Ectodermal cell (in vitro differentiated cells): ENCODE measurements at regions not wholly inside any gene's neighbourhood (a gene's known extent, or its start where the extent isn't known, plus 50 kb on each side); places are given as distances from the start of the nearest gene placed in this dataset.

Experiments
- H3K27ac ChIP-seq: 2 replicates; pipeline ENCODE4 v1.7.0; 2013; ENCODE audit warnings: mild to moderate bottlenecking, low read depth, low read length; ENCODE audit not compliant: insufficient read depth, poor library complexity, severe bottlenecking
- H3K27me3 ChIP-seq: 2 replicates; pipeline ENCODE4 v1.7.0; 2013; ENCODE audit warnings: mild to moderate bottlenecking, low read length; ENCODE audit not compliant: insufficient read depth, control insufficient read depth, poor library complexity, severe bottlenecking
- H3K36me3 ChIP-seq: one replicate; pipeline ENCODE4 v1.7.0; 2013; ENCODE audit warnings: low read length; ENCODE audit not compliant: control insufficient read depth, insufficient read depth
- H3K4me1 ChIP-seq: one replicate; pipeline ENCODE4 v1.7.0; 2013; ENCODE audit warnings: low read length; ENCODE audit not compliant: control insufficient read depth, insufficient read depth
- H3K4me3 ChIP-seq: 2 replicates; pipeline ENCODE4 v1.7.0; 2013; ENCODE audit warnings: low read depth, low read length, control low read depth; ENCODE audit not compliant: insufficient read depth
- H3K9me3 ChIP-seq: 2 replicates; pipeline ENCODE4 v1.7.0; 2013; ENCODE audit warnings: mild to moderate bottlenecking, low read length, moderate library complexity; ENCODE audit not compliant: control insufficient read depth
- WGBS, 2 experiments: methylation state at CpG; one replicate each; pipeline ENCODE4 v1.1.7; 2013; ENCODE audit warnings: missing lambda C conversion rate in 2 of 2; 5-methylcytosine and 5-hydroxymethylcytosine counted together

DNA sequence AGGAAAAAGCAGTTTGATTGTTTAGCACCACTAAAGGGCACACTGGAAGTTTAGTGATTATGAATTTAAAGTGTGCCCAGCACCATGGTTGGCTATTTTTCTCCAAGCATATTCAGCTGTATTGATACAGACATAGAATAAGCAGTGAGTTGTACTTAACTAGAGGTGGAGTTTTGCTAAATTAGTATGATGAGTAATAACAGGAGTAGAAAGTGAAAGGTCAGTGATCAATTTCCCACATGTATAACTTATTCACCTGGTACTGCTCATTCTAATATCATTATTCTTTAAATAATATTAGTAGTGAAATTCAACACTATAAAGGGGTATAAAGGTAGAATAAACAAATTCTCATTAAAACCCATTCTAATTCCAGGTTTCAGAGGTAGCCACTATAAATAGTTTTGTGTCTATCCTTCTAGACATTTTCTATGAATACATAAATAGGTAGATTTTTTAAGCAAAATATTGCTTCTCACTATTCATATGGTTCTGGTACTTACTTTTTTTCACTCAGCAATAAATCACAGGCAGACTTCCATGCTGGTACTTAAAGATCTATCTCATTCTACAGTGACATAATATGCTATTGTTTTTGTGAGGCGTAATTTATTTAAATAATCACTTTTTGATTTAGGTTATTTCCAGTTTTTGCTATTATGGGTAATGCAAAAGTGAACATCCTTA, 732.9 kb downstream of the VGLL3 start:
- H3K9me3 ChIP-seq, result no peaks in the 10 kb centered on the region
- no peak overlapping the region for H3K4me3 ChIP-seq
- H3K36me3 ChIP-seq, result no peaks in the 10 kb centered on the region
- no peak overlapping the region for H3K27ac ChIP-seq
- no CpG with 5 or more reads among the region's 1 CpG for WGBS, 2 experiments
- no peaks in the 10 kb centered on the region for H3K27me3 ChIP-seq
- H3K4me1 ChIP-seq, result no peaks in the 10 kb centered on the region

DNA sequence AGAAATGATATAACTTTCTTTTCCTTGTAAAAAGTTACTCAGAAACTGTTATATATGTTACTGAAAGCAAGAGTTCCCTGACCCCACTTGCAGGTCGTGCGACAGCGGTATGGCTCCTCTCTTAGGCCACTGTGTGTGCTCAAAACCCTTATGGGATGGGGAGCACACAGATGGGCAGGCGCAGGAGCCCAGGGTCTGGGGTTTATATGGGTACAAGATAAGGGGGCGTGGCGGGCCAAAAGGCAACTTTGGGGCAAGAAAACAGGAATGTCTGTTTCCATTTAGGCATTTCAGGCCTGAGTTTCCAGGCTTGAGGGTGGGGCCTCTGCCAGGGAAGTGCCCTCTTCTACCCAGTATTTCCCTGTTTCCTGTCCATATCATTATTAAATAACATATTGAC, 736.5 kb downstream of the VGLL3 start:
- no peaks in the 10 kb centered on the region for H3K9me3 ChIP-seq
- H3K27me3 ChIP-seq, result no peaks in the 10 kb centered on the region
- no peaks in the 10 kb centered on the region for H3K4me1 ChIP-seq
- WGBS, 2 experiments, result 95 to 96% methylated on average over 6 of the region's 6 CpGs
- H3K4me3 ChIP-seq, result no peak overlapping the region
- H3K36me3 ChIP-seq, result no peaks in the 10 kb centered on the region
- no peak overlapping the region for H3K27ac ChIP-seq

DNA sequence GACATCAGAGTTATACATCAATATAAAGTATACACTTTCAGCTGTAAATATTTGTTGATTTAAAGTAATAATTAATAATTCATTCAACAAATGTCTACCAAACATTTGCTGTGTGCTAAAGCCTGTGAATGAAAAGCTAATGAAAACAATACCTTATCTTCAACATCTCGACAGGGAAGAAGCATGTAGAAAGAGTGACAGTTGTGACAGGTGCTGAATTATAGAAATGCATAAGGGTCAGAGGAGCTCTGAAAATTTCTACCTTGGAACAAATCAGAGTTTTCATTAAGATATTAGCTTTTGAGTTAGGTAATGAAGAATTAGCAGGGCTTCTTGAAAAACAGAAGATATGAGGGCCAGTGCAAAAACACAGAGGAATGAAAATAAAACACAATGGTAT, 739.2 kb downstream of the VGLL3 start:
- H3K4me1 ChIP-seq, result no peaks in the 10 kb centered on the region
- no peaks in the 10 kb centered on the region for H3K27me3 ChIP-seq
- H3K36me3 ChIP-seq, result no peaks in the 10 kb centered on the region
- 87 to 100% methylated on average over 1 of the region's 1 CpG for WGBS, 2 experiments
- H3K27ac ChIP-seq, result no peak overlapping the region
- no peak overlapping the region for H3K4me3 ChIP-seq
- H3K9me3 ChIP-seq, result no peaks in the 10 kb centered on the region

DNA sequence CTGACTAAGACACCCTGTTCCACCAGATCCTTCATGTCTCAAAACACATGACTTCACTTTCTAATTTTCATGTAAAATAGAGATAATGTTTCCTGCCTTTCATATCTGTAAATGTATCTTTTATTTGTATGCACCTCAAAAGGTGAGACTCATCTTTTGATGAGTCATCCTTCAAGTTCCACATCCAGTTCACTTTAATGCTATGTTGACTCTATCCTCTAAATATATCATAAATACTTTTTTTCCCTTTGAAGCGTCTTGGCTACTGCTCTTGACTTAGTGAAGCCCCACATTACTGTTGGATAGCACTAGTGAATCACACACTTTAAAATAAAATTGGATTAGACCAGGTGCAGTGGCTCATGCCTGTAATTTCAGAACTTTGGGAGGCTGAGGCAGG, 741.1 kb downstream of the VGLL3 start:
- H3K4me1 ChIP-seq, result no peaks in the 10 kb centered on the region
- no peak overlapping the region for H3K27ac ChIP-seq
- H3K36me3 ChIP-seq, result no peaks in the 10 kb centered on the region
- no peak overlapping the region for H3K4me3 ChIP-seq
- 93 to 100% methylated on average over 1 of the region's 1 CpG for WGBS, 2 experiments
- no peaks in the 10 kb centered on the region for H3K9me3 ChIP-seq
- no peaks in the 10 kb centered on the region for H3K27me3 ChIP-seq

DNA sequence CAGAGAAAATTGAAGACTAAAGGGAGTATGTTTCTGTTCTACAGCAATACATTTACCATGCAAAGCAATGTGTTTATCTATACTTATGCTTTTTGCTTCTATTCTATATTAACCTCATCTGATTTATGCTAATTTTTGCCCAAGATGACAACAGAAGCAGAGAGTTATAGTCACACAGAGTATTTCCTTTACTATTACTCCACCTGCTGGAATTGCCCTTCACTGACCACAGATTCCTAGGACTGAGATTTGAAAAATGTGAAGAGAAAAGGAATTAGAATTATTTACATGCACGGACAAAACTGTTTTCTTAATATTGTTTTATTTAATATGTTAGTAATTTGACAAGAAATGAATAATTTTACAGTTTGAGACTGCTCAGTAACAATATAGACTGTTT, 745.6 kb downstream of the VGLL3 start:
- no CpG with 5 or more reads among the region's 1 CpG for WGBS, 2 experiments
- H3K27ac ChIP-seq, result no peak overlapping the region
- no peak overlapping the region for H3K4me3 ChIP-seq
- H3K9me3 ChIP-seq, result no peaks in the 10 kb centered on the region
- no peaks in the 10 kb centered on the region for H3K27me3 ChIP-seq
- no peaks in the 10 kb centered on the region for H3K4me1 ChIP-seq
- no peaks in the 10 kb centered on the region for H3K36me3 ChIP-seq

DNA sequence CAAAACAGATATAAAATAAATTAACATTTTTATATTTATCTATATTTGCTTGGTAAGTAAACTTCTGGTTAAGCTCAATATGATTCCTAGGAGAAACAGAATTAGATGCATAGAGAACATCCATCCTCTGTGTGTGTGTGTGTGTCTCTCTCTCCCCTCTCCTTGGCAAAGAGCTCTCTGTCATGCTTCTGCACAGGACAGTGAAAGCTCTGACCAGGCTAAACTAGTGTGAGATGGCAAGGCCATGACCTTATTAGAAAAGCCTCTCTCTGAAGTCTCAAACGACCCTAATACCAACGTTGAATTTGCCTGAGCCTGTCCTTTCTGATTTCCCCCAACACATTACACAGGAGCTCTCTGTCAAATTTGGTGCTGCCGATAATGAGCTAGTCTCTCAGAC, 746.0 kb downstream of the VGLL3 start:
- Histone ChIP-seq H3K9me3 (no peaks in the 10 kb centered on the region), H3K36me3 (no peaks in the 10 kb centered on the region), H3K27me3 (no peaks in the 10 kb centered on the region), H3K4me1 (no peaks in the 10 kb centered on the region), H3K4me3 (no peak overlapping the region), H3K27ac (peak overlapping the region; percentile 19)
- WGBS, 2 experiments, result 51 to 56% methylated on average over 3 of the region's 3 CpGs

DNA sequence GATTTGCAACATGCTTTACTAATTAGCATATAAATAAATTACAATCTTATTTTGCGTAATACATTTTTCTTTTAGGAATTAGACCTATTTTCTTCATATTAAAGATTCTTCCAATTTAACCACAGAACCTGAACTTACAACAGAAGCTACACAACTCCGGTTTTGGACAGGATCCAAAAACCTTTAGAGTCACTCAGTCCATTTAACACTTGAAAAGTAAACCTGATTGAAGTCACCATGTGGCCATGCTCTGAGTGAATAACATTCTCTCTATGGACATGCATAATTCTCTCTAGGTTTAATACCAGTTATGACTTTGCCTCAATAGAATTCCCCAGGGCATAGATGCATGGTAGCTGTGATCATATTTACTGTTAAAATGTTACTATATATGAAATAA, 751.0 kb downstream of the VGLL3 start:
- H3K4me1 ChIP-seq, result no peaks in the 10 kb centered on the region
- H3K36me3 ChIP-seq, result no peaks in the 10 kb centered on the region
- no peaks in the 10 kb centered on the region for H3K9me3 ChIP-seq
- H3K27ac ChIP-seq, result no peak overlapping the region
- no peak overlapping the region for H3K4me3 ChIP-seq
- 85 to 86% methylated on average over 2 of the region's 2 CpGs for WGBS, 2 experiments
- H3K27me3 ChIP-seq, result no peaks in the 10 kb centered on the region

DNA sequence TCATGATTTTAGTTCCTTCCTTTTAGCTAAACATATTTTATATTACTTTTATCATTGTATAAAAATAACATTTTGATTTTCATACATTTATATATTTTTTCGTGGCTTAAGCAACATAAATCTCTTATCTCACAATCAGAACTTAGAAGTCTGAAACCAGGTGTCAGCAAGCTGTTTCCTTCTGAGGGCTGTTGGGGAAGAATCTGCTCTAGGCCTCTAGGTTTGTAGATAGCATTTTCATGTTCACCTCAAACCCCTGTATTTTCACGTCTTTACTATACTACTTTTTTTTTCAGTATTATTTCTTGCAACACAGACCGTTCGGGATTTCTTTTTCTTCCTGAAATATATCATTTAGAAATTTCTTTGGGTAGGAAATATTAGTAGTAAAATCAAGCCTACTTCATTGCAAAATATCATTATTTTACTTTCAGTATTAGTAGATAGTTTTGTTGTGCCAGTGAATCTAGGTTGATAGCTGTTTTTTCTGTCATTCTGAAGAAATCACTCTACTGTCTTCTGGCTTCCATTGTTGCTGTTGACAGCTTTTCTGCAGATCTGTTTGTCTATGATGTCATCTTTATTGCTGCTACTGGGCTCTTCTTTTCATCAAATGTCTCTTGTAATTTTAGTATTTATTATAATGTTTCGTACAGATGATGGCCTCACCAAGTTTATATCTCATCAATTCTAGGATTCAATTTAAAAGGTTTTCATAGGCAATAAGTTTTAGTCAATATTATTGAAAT, 756.3 kb downstream of the VGLL3 start:
- Histone ChIP-seq H3K27ac (no peak overlapping the region), H3K27me3 (no peaks in the 10 kb centered on the region), H3K9me3 (no peaks in the 10 kb centered on the region), H3K4me3 (no peak overlapping the region), H3K36me3 (no peaks in the 10 kb centered on the region), H3K4me1 (no peaks in the 10 kb centered on the region)
- WGBS, 2 experiments, result 79% methylated on average over 2 of the region's 5 CpGs; no CpG with 5 or more reads in 1 of the 2 experiments

DNA sequence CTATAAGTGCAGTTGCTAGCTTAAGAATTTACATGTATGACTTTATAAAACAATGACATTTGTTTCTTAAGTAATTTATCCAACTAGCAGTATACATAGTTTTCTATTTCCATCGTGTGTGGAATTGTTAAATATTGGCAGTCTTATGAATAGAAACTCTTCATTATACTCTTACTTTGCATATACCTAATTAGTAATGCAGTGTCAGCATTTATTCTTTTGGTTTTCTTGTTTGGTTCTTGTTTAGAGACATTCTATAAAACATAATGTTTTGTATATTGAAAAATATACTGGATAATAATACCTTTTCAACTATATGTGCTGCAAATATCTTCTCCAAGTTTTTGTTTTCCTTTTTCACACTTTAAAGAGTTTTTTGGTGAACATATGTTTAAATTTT, 760.2 kb downstream of the VGLL3 start:
- H3K36me3 ChIP-seq, result no peaks in the 10 kb centered on the region
- no peaks in the 10 kb centered on the region for H3K9me3 ChIP-seq
- no peak overlapping the region for H3K27ac ChIP-seq
- no CpG with 5 or more reads among the region's 1 CpG for WGBS, 2 experiments
- H3K4me3 ChIP-seq, result no peak overlapping the region
- H3K4me1 ChIP-seq, result no peaks in the 10 kb centered on the region
- H3K27me3 ChIP-seq, result no peaks in the 10 kb centered on the region

DNA sequence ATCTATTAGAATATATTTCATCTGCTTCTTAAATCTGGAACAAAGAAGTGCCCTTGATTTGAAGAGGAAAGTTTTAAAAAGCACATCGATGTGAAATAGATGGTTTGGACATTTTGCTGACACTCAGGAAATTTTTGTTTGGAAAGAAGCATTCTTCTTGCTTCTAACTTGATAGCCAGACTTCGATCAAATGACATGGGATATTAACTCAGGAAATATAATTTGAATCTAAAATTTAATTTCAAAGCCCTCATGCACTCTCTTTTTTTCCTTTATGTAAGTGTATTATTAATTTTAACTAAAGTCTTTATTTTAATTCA, 761.2 kb downstream of the VGLL3 start:
- no peaks in the 10 kb centered on the region for H3K36me3 ChIP-seq
- WGBS, 2 experiments, result 95 to 98% methylated on average over 1 to 2 of the region's 2 CpGs
- H3K4me3 ChIP-seq, result no peak overlapping the region
- no peaks in the 10 kb centered on the region for H3K4me1 ChIP-seq
- no peaks in the 10 kb centered on the region for H3K27me3 ChIP-seq
- no peak overlapping the region for H3K27ac ChIP-seq
- H3K9me3 ChIP-seq, result no peaks in the 10 kb centered on the region
